OCI-LY7 (cell line): ENCODE measurements at regions not wholly inside any gene's neighbourhood (a gene's known extent, or its start where the extent isn't known, plus 50 kb on each side); places are given as distances from the start of the nearest gene placed in this dataset.

Experiments
- BruUV-seq: library from RNA; stranded (reverse); fragments of 400-500 nt; replicated peaks from 2 replicates; lab custom pipeline; 2021; lab: Mats Ljungman, UMichigan
- CTCF ChIA-PET: fragments of 300-600 bp; sonication (Branson Sonifier 250); formaldehyde crosslinking; loops from one replicate; lab custom pipeline; 2022; ENCODE audit warnings: antibody characterized with exemption; ENCODE audit not compliant: unreplicated experiment; lab: Charles Lee
- POLR2A ChIA-PET: fragments of 300-600 bp; sonication (Branson Sonifier 250); formaldehyde crosslinking; loops from one replicate; lab custom pipeline; 2022; ENCODE audit warnings: antibody characterized with exemption; lab: Charles Lee
- DNase-seq: peaks from one replicate; pipeline ENCODE4 v3.0.0-alpha.2; 2015; ENCODE audit warnings: low spot score
- H2AFZ ChIP-seq: fragments of 200-600 bp; sonication (generic), shearing (Covaris generic); 2 replicates; pipeline ENCODE4 v1.6.1; 2014; ENCODE audit warnings: mild to moderate bottlenecking, antibody characterized with exemption, low read length, moderate library complexity
- H3K27ac ChIP-seq: fragments of 200-600 bp; sonication (generic); 2 replicates; pipeline ENCODE4 v1.5.1; 2014; ENCODE audit warnings: mixed run types, low read depth, mild to moderate bottlenecking, moderate library complexity, low read length, inconsistent platforms; ENCODE audit not compliant: poor library complexity, severe bottlenecking
- H3K36me3 ChIP-seq: fragments of 200-600 bp; sonication (generic); 2 replicates; pipeline ENCODE4 v1.6.1; 2014; ENCODE audit warnings: mild to moderate bottlenecking, antibody characterized with exemption, low read length, moderate library complexity, mixed read lengths; ENCODE audit not compliant: insufficient read depth
- H3K4me1 ChIP-seq: fragments of 200-600 bp; sonication (generic); 2 replicates; pipeline ENCODE4 v1.5.1; 2014; ENCODE audit warnings: mild to moderate bottlenecking, low read length; ENCODE audit not compliant: insufficient read depth, poor library complexity, severe bottlenecking
- H3K4me2 ChIP-seq: fragments of 200-600 bp; sonication (generic); 2 replicates; pipeline ENCODE4 v1.6.1; 2014; ENCODE audit warnings: mild to moderate bottlenecking, low read length
- H3K4me3 ChIP-seq: fragments of 200-600 bp; sonication (generic); 2 replicates; pipeline ENCODE4 v1.5.1; 2014; ENCODE audit warnings: mild to moderate bottlenecking, low read depth, low read length; ENCODE audit not compliant: poor library complexity, severe bottlenecking
- H3K79me2 ChIP-seq: fragments of 200-600 bp; sonication (generic); 2 replicates; pipeline ENCODE4 v1.6.1; 2016; ENCODE audit warnings: low read depth, mild to moderate bottlenecking, low read length, moderate library complexity, mixed read lengths; ENCODE audit not compliant: insufficient read depth
- H3K9me2 ChIP-seq: fragments of 200-600 bp; sonication (generic); 2 replicates; pipeline ENCODE4 v1.6.1; 2016; ENCODE audit warnings: mild to moderate bottlenecking, low read length, mixed read lengths; ENCODE audit not compliant: insufficient read depth
- H3K9me3 ChIP-seq: fragments of 200-600 bp; sonication (generic); 2 replicates; pipeline ENCODE4 v1.6.1; 2014; ENCODE audit warnings: mild to moderate bottlenecking, mixed run types, low read length, mixed read lengths
- H4K20me1 ChIP-seq: fragments of 200-600 bp; sonication (generic); 2 replicates; pipeline ENCODE4 v1.6.1; 2014; ENCODE audit warnings: mild to moderate bottlenecking, antibody characterized with exemption, low read length, moderate library complexity, mixed read lengths; ENCODE audit not compliant: insufficient read depth
- EZH2phosphoT487 ChIP-seq: fragments of 200-600 bp; sonication (generic); IDR thresholded peaks from 2 replicates; pipeline ENCODE4 v1.6.1; 2018; ENCODE audit warnings: low read depth, borderline replicate concordance, mild to moderate bottlenecking, mixed run types, antibody characterized with exemption, low read length, moderate library complexity, mixed read lengths
- intact Hi-C: fragments of 100-400 bp; cut with micrococcal nuclease; formaldehyde crosslinking; loops from one replicate; pipeline ENCODE4 v1.10.0; 2022; ENCODE audit not compliant: unreplicated experiment
- TF ChIP-seq, protein P1 (sequence below): fragments of 200-600 bp; sonication (generic); conservative IDR thresholded peaks from 2 replicates; pipeline ENCODE4 v1.5.1; 2014; ENCODE audit warnings: mild to moderate bottlenecking, antibody characterized with exemption, low read length, moderate library complexity, mixed read lengths

DNA sequence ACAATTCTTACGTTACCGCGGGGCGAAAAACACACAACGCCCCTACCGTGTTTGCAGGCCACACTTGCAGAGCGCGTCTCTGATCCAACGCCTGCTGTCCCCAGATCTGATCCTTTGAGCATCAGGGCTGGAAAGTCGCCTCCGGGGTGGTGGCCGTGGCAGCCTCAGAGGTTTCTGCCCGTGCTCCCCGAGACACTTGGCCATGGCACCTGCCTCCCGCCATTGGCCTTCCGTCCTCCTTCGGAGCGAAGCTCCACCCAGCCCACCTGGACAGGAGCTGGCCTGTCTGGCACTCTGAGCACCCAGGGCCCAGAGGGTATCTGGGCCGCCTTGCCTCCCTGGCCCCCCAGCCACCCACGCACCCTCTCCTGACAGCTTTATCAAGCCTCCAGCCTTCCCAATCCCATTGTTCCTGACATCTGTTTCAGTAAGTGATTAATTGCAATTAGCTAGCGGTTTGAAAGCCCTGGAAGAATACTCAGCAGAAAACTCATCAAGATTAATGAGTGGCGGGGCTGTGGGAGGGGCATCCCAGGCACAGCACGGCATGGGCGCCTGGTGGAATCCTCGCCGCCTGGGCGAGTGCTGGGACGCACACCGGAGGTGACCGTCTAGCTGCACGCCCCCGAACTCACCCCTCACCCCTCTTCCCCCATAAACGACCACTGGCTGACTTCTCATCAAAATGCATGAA lies 181.5 kb upstream of the GSE1 start:
- no peak overlapping the region for H3K27ac ChIP-seq
- no peaks in the 10 kb centered on the region for H3K9me2 ChIP-seq
- no peak overlapping the region for H3K4me2 ChIP-seq
- no peaks in the 10 kb centered on the region for H4K20me1 ChIP-seq
- no TSS peak for BruUV-seq
- no peak overlapping the region for H3K4me3 ChIP-seq
- TF ChIP-seq EZH2phosphoT487: no peak
- TF ChIP-seq, protein P1, sequence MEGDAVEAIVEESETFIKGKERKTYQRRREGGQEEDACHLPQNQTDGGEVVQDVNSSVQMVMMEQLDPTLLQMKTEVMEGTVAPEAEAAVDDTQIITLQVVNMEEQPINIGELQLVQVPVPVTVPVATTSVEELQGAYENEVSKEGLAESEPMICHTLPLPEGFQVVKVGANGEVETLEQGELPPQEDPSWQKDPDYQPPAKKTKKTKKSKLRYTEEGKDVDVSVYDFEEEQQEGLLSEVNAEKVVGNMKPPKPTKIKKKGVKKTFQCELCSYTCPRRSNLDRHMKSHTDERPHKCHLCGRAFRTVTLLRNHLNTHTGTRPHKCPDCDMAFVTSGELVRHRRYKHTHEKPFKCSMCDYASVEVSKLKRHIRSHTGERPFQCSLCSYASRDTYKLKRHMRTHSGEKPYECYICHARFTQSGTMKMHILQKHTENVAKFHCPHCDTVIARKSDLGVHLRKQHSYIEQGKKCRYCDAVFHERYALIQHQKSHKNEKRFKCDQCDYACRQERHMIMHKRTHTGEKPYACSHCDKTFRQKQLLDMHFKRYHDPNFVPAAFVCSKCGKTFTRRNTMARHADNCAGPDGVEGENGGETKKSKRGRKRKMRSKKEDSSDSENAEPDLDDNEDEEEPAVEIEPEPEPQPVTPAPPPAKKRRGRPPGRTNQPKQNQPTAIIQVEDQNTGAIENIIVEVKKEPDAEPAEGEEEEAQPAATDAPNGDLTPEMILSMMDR: no peak
- H3K79me2 ChIP-seq: no peaks in the 10 kb centered on the region
- H3K36me3 ChIP-seq: no peaks in the 10 kb centered on the region
- no peaks in the 10 kb centered on the region for H3K4me1 ChIP-seq
- H2AFZ ChIP-seq: no peak overlapping the region
- H3K9me3 ChIP-seq: no peaks in the 10 kb centered on the region
- CTCF ChIA-PET: interaction anchor here (1.0 kb wide), 1 partner anchor 13 kb away, joined by 3 read pairs; no protein-coding TSS in a partner anchor
- intact Hi-C loops: no loop called here
- DNase-seq: no peak
- POLR2A ChIA-PET: interaction anchor here (0.6 kb wide), 1 partner anchor 33 kb away, joined by 3 read pairs; no protein-coding TSS in a partner anchor

GRCh38 chr16:85432606-85433005 lies 180.5 kb upstream of the GSE1 start:
- Histone ChIP-seq H3K27ac (no peak overlapping the region), H3K4me2 (no peak overlapping the region), H3K36me3 (no peaks in the 10 kb centered on the region), H2AFZ (no peak overlapping the region), H3K79me2 (no peaks in the 10 kb centered on the region), H3K4me1 (no peaks in the 10 kb centered on the region), H3K4me3 (no peak overlapping the region), H3K9me3 (no peaks in the 10 kb centered on the region), H4K20me1 (no peaks in the 10 kb centered on the region), H3K9me2 (no peaks in the 10 kb centered on the region)
- intact Hi-C loops: no loop called here
- POLR2A ChIA-PET: no interaction called here
- TF ChIP-seq EZH2phosphoT487: no peak
- TF ChIP-seq, protein P1: no peak
- DNase-seq: no peak
- CTCF ChIA-PET: interaction anchor here (1.0 kb wide), 1 partner anchor 12 kb away, joined by 3 read pairs; no protein-coding TSS in a partner anchor
- no TSS peak for BruUV-seq

- intact Hi-C loops: no loop called here
- Histone ChIP-seq H3K27ac (no peak overlapping the region), H3K9me3 (no peaks in the 10 kb centered on the region), H3K4me1 (no peaks in the 10 kb centered on the region), H3K36me3 (no peaks in the 10 kb centered on the region), H3K4me2 (no peak overlapping the region), H2AFZ (no peak overlapping the region), H3K4me3 (no peak overlapping the region), H4K20me1 (no peaks in the 10 kb centered on the region), H3K79me2 (no peaks in the 10 kb centered on the region), H3K9me2 (no peaks in the 10 kb centered on the region)
- CTCF ChIA-PET: no interaction called here
- POLR2A ChIA-PET: no interaction called here
- TF ChIP-seq, protein P1: no peak
- TF ChIP-seq EZH2phosphoT487: no peak
- DNase-seq: no peak
- no TSS peak for BruUV-seq
Observed at GRCh38 chr16:85433477-85433876, 179.6 kb upstream of the GSE1 start.
